MM.1S (cell line): ENCODE measurements at regions not wholly inside any gene's neighbourhood (a gene's known extent, or its start where the extent isn't known, plus 50 kb on each side); places are given as distances from the start of the nearest gene placed in this dataset.

ENCODE experiments used
- DNase-seq: peaks from one replicate; pipeline ENCODE4 v3.0.0-alpha.2; 2015
- H2AFZ ChIP-seq: fragments of 300-600 bp; sonication (generic); 2 replicates; pipeline ENCODE4 v1.6.0; 2016; ENCODE audit warnings: antibody characterized with exemption, low read length
- H3F3A ChIP-seq: fragments of 300-600 bp; sonication (generic); 2 replicates; pipeline ENCODE4 v1.6.1; 2016; ENCODE audit warnings: mild to moderate bottlenecking, antibody characterized with exemption, low read length, moderate library complexity, mixed read lengths; ENCODE audit not compliant: insufficient read depth
- H3K27ac ChIP-seq: fragments of 300-600 bp; sonication (generic); 2 replicates; pipeline ENCODE4 v1.5.1; 2016; ENCODE audit warnings: mild to moderate bottlenecking, low read length
- H3K27me3 ChIP-seq: fragments of 300-600 bp; sonication (generic); replicated peaks from 2 replicates; pipeline ENCODE4 v1.6.0; 2016; ENCODE audit warnings: low read length; ENCODE audit not compliant: insufficient read depth
- H3K36me3 ChIP-seq: fragments of 300-600 bp; sonication (generic); replicated peaks from 2 replicates; pipeline ENCODE4 v1.6.1; 2016; ENCODE audit warnings: mild to moderate bottlenecking, low read length, mixed read lengths; ENCODE audit not compliant: insufficient read depth
- H3K4me1 ChIP-seq: fragments of 300-600 bp; sonication (generic); 2 replicates; pipeline ENCODE4 v1.6.1; 2016; ENCODE audit warnings: low read length, mixed read lengths
- H3K4me2 ChIP-seq: fragments of 300-600 bp; sonication (generic); 2 replicates; pipeline ENCODE4 v1.6.0; 2016; ENCODE audit warnings: low read depth, low read length
- H3K4me3 ChIP-seq: fragments of 300-600 bp; sonication (generic); 2 replicates; pipeline ENCODE4 v1.5.1; 2016; ENCODE audit warnings: low read length, mixed read lengths
- H3K79me2 ChIP-seq: fragments of 300-600 bp; sonication (generic); 2 replicates; pipeline ENCODE4 v1.6.1; 2016; ENCODE audit warnings: mixed run types, low read length, mixed read lengths
- H3K9ac ChIP-seq: fragments of 300-600 bp; sonication (generic); 2 replicates; pipeline ENCODE4 v1.6.1; 2016; ENCODE audit warnings: low read length, mixed read lengths
- H3K9me2 ChIP-seq: fragments of 300-600 bp; sonication (generic); replicated peaks from 2 replicates; pipeline ENCODE4 v1.6.1; 2016; ENCODE audit warnings: mild to moderate bottlenecking, low read length, mixed read lengths; ENCODE audit not compliant: insufficient read depth
- H3K9me3 ChIP-seq: fragments of 300-600 bp; sonication (generic); replicated peaks from 2 replicates; pipeline ENCODE4 v1.6.1; 2016; ENCODE audit warnings: mild to moderate bottlenecking, low read length, mixed read lengths; ENCODE audit not compliant: insufficient read depth
- H4K20me1 ChIP-seq: fragments of 300-600 bp; sonication (generic); 2 replicates; pipeline ENCODE4 v1.6.1; 2016; ENCODE audit warnings: mild to moderate bottlenecking, low read length, moderate library complexity, mixed read lengths; ENCODE audit not compliant: insufficient read depth
- CTCF ChIP-seq: fragments of 300-600 bp; sonication (generic); IDR thresholded peaks from 2 replicates; pipeline ENCODE4 v1.5.1; 2016; ENCODE audit warnings: antibody characterized with exemption, low read length, mixed read lengths
- EZH2 ChIP-seq: fragments of 300-600 bp; sonication (generic); optimal IDR thresholded peaks from 2 replicates; pipeline ENCODE3; 2017; ENCODE audit warnings: low read depth, mild to moderate bottlenecking, antibody characterized with exemption, low read length, mixed read lengths
- EZH2phosphoT487 ChIP-seq: fragments of 300-600 bp; sonication (generic); IDR thresholded peaks from 2 replicates; pipeline ENCODE4 v1.6.1; 2018; ENCODE audit warnings: antibody characterized with exemption, low read length

GRCh38 chr4:141429933-141430332 is 206.4 kb upstream of the IL15 start:
- Histone ChIP-seq H4K20me1 (no peaks in the 10 kb centered on the region), H3K4me2 (no peak overlapping the region), H3K4me3 (no peak overlapping the region), H3K27ac (no peak overlapping the region), H3K79me2 (no peaks in the 10 kb centered on the region), H3K9ac (no peak overlapping the region), H2AFZ (no peak overlapping the region), H3K9me3 (no peaks in the 10 kb centered on the region), H3F3A (no peaks in the 10 kb centered on the region), H3K27me3 (no peaks in the 10 kb centered on the region), H3K36me3 (no peaks in the 10 kb centered on the region), H3K9me2 (no peaks in the 10 kb centered on the region), H3K4me1 (no peaks in the 10 kb centered on the region)
- no peak for DNase-seq
- no peak for TF ChIP-seq CTCF
- no peak for TF ChIP-seq EZH2
- no peak for TF ChIP-seq EZH2phosphoT487

GRCh38 chr4:141430686-141431085 is 205.7 kb upstream of the IL15 start:
- DNase-seq = no peak
- Histone ChIP-seq H3K4me2 (no peak overlapping the region), H4K20me1 (no peaks in the 10 kb centered on the region), H3K9me3 (no peaks in the 10 kb centered on the region), H3K27me3 (no peaks in the 10 kb centered on the region), H3K4me3 (no peak overlapping the region), H3F3A (no peaks in the 10 kb centered on the region), H3K9me2 (no peaks in the 10 kb centered on the region), H2AFZ (no peak overlapping the region), H3K27ac (no peak overlapping the region), H3K79me2 (no peaks in the 10 kb centered on the region), H3K36me3 (no peaks in the 10 kb centered on the region), H3K9ac (no peak overlapping the region), H3K4me1 (no peaks in the 10 kb centered on the region)
- no peak for TF ChIP-seq CTCF
- TF ChIP-seq EZH2phosphoT487 = no peak
- no peak for TF ChIP-seq EZH2

GRCh38 chr4:141432000-141432712 is 204.2 kb upstream of the IL15 start:
- DNase-seq = no peak
- H4K20me1 ChIP-seq = no peaks in the 10 kb centered on the region
- no peaks in the 10 kb centered on the region for H3K9me2 ChIP-seq

More at GRCh38 chr4:141432000-141432712, 204.2 kb upstream of the IL15 start:
- Histone ChIP-seq H3K27me3 (no peaks in the 10 kb centered on the region), H3K79me2 (no peaks in the 10 kb centered on the region), H3K9me3 (no peaks in the 10 kb centered on the region), H3K9ac (no peak overlapping the region), H3K36me3 (no peaks in the 10 kb centered on the region), H3K27ac (no peak overlapping the region), H2AFZ (no peak overlapping the region), H3K4me2 (no peak overlapping the region), H3K4me1 (no peaks in the 10 kb centered on the region), H3F3A (no peaks in the 10 kb centered on the region), H3K4me3 (no peak overlapping the region)
- TF ChIP-seq EZH2phosphoT487 (no peak), EZH2 (no peak), CTCF (no peak)
